ENCODE measurements at regions not wholly inside any gene's neighbourhood (a gene's known extent, or its start where the extent isn't known, plus 50 kb on each side); places are given as distances from the start of the nearest gene placed in this dataset.

DNA sequence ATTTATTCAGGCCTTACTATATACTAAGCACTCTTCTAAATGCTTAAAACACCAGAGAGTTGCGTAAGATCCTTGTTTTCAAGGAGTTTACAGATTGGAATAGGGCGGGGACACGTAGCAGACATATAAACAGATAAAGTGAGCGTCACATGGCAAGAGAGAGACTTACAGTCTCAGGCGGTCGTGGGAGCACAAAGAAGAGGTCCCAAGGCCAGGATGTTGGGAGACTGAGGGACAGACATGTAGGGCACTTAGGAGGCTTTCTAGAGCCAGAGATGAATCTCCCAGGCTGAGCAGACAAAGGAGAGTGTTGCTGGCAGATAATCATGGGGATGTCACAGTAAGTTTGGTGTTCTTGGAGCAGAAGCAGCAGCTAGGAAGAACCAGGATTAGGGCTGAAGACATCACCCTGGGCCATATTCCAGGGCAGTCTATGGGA lies 119.1 kb upstream of the ANKFN1 start (continued):
- TF ChIP-seq, protein P1, sequence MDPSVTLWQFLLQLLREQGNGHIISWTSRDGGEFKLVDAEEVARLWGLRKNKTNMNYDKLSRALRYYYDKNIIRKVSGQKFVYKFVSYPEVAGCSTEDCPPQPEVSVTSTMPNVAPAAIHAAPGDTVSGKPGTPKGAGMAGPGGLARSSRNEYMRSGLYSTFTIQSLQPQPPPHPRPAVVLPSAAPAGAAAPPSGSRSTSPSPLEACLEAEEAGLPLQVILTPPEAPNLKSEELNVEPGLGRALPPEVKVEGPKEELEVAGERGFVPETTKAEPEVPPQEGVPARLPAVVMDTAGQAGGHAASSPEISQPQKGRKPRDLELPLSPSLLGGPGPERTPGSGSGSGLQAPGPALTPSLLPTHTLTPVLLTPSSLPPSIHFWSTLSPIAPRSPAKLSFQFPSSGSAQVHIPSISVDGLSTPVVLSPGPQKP (IDR thresholded peaks at IDR 0.05; ENCODE audit: low read depth, low read length), result no peak
- TF ChIP-seq SMAD5 (IDR thresholded peaks at IDR 0.05; ENCODE audit: low read depth) (no peak), ATF7 (IDR thresholded peaks at IDR 0.05; ENCODE audit: low read depth) (no peak), FOXM1 (IDR thresholded peaks at IDR 0.05; ENCODE audit: low read depth, low read length) (no peak), SUZ12 (IDR thresholded peaks at IDR 0.05; ENCODE audit: unreplicated experiment) (no peak)
- TF ChIP-seq, protein P2, sequence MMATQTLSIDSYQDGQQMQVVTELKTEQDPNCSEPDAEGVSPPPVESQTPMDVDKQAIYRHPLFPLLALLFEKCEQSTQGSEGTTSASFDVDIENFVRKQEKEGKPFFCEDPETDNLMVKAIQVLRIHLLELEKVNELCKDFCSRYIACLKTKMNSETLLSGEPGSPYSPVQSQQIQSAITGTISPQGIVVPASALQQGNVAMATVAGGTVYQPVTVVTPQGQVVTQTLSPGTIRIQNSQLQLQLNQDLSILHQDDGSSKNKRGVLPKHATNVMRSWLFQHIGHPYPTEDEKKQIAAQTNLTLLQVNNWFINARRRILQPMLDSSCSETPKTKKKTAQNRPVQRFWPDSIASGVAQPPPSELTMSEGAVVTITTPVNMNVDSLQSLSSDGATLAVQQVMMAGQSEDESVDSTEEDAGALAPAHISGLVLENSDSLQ (IDR thresholded peaks at IDR 0.05), result no peak
- TF ChIP-seq, protein P3, sequence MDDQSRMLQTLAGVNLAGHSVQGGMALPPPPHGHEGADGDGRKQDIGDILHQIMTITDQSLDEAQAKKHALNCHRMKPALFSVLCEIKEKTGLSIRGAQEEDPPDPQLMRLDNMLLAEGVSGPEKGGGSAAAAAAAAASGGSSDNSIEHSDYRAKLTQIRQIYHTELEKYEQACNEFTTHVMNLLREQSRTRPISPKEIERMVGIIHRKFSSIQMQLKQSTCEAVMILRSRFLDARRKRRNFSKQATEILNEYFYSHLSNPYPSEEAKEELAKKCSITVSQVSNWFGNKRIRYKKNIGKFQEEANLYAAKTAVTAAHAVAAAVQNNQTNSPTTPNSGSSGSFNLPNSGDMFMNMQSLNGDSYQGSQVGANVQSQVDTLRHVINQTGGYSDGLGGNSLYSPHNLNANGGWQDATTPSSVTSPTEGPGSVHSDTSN (IDR thresholded peaks at IDR 0.05; ENCODE audit: insufficient replicate concordance, low read depth, low read length), result no peak
- TF ChIP-seq, protein P4, sequence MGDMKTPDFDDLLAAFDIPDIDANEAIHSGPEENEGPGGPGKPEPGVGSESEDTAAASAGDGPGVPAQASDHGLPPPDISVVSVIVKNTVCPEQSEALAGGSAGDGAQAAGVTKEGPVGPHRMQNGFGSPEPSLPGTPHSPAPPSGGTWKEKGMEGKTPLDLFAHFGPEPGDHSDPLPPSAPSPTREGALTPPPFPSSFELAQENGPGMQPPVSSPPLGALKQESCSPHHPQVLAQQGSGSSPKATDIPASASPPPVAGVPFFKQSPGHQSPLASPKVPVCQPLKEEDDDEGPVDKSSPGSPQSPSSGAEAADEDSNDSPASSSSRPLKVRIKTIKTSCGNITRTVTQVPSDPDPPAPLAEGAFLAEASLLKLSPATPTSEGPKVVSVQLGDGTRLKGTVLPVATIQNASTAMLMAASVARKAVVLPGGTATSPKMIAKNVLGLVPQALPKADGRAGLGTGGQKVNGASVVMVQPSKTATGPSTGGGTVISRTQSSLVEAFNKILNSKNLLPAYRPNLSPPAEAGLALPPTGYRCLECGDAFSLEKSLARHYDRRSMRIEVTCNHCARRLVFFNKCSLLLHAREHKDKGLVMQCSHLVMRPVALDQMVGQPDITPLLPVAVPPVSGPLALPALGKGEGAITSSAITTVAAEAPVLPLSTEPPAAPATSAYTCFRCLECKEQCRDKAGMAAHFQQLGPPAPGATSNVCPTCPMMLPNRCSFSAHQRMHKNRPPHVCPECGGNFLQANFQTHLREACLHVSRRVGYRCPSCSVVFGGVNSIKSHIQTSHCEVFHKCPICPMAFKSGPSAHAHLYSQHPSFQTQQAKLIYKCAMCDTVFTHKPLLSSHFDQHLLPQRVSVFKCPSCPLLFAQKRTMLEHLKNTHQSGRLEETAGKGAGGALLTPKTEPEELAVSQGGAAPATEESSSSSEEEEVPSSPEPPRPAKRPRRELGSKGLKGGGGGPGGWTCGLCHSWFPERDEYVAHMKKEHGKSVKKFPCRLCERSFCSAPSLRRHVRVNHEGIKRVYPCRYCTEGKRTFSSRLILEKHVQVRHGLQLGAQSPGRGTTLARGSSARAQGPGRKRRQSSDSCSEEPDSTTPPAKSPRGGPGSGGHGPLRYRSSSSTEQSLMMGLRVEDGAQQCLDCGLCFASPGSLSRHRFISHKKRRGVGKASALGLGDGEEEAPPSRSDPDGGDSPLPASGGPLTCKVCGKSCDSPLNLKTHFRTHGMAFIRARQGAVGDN (IDR thresholded peaks at IDR 0.05), result no peak
